ENCODE measurements at regions not wholly inside any gene's neighbourhood (a gene's known extent, or its start where the extent isn't known, plus 50 kb on each side); places are given as distances from the start of the nearest gene placed in this dataset.
A peak's percentile ranks its signal among the peaks of the same experiment; 100 is the strongest.
"Not testable (repeated sequence)": the region's sequence is repeated elsewhere in the genome, so short reads cannot be mapped to it uniquely, and the experiment has no call there.

GRCh38 chr2:114018464-114018863 is 128.6 kb downstream of the ACTR3 start:
- H3K4me3 ChIP-seq (replicated peaks; ENCODE audit: low read depth, low read length); DNase-seq (ENCODE audit: low read depth): not testable (repeated sequence)

GRCh38 chr2:114020668-114021067 is 130.8 kb downstream of the ACTR3 start:
- DNase-seq (ENCODE audit: low read depth) = no peak
- TF ChIP-seq CTCF (IDR thresholded peaks at IDR 0.05; ENCODE audit: low read length, missing control alignments) = no peak

GRCh38 chr2:114022360-114023085 is 132.6 kb downstream of the ACTR3 start:
- DNase-seq (ENCODE audit: low read depth) = peak; percentile 19
- TF ChIP-seq CTCF (IDR thresholded peaks at IDR 0.05; ENCODE audit: low read length, missing control alignments) = no peak
- H3K4me3 ChIP-seq (replicated peaks; ENCODE audit: low read depth, low read length) = no peak overlapping the region

More at GRCh38 chr2:114020668-114021067, 130.8 kb downstream of the ACTR3 start:
- no peak overlapping the region for H3K4me3 ChIP-seq (replicated peaks; ENCODE audit: low read depth, low read length)

- no peak overlapping the region for H3K4me3 ChIP-seq (replicated peaks; ENCODE audit: low read depth, low read length)
- no peak for DNase-seq (ENCODE audit: low read depth)
- no peak for TF ChIP-seq CTCF (IDR thresholded peaks at IDR 0.05; ENCODE audit: low read length, missing control alignments)
Measured at GRCh38 chr2:114024326-114024725, 134.4 kb downstream of the ACTR3 start.

GRCh38 chr2:114025030-114025429 is 135.1 kb downstream of the ACTR3 start:
- no peak overlapping the region for H3K4me3 ChIP-seq (replicated peaks; ENCODE audit: low read depth, low read length)
- no peak for TF ChIP-seq CTCF (IDR thresholded peaks at IDR 0.05; ENCODE audit: low read length, missing control alignments)
- no peak for DNase-seq (ENCODE audit: low read depth)

- DNase-seq (ENCODE audit: low read depth) = no peak
- no peak for TF ChIP-seq CTCF (IDR thresholded peaks at IDR 0.05; ENCODE audit: low read length, missing control alignments)
- H3K4me3 ChIP-seq (replicated peaks; ENCODE audit: low read depth, low read length) = no peak overlapping the region
Measured at GRCh38 chr2:114027437-114027836, 137.5 kb downstream of the ACTR3 start.

- no peak for TF ChIP-seq CTCF (IDR thresholded peaks at IDR 0.05; ENCODE audit: low read length, missing control alignments)
- H3K4me3 ChIP-seq (replicated peaks; ENCODE audit: low read depth, low read length) = no peak overlapping the region
Measured at GRCh38 chr2:114031605-114032505, 142.0 kb downstream of the ACTR3 start.

More at GRCh38 chr2:114031605-114032505, 142.0 kb downstream of the ACTR3 start:
- no peak for DNase-seq (ENCODE audit: low read depth)
